A549 (cell line): ENCODE measurements at regions not wholly inside any gene's neighbourhood (a gene's known extent, or its start where the extent isn't known, plus 50 kb on each side); places are given as distances from the start of the nearest gene placed in this dataset.

Experiments
- ATAC-seq, 2 experiments: fragments of 200-7000 bp in 1 of 2; fragments of >200 bp in 1 of 2; cut with Nextera tagmentation in 1 of 2; cut with Tn5 transposase in 1 of 2; 3 replicates each; pipeline versions ENCODE4 v1.8.0 to v1.9.1; 2018 to 2020; ENCODE audit warnings: mild to moderate bottlenecking in 1 of 2, moderate library complexity in 1 of 2
- CTCF ChIA-PET: fragments of 300-600 bp; sonication (Branson Sonifier 250); formaldehyde crosslinking; extraction: SDS; loops from one replicate; lab custom pipeline; 2021; ENCODE audit warnings: antibody characterized with exemption, inconsistent platforms; lab: Yijun Ruan, JAX
- POLR2A ChIA-PET: fragments of 350-600 bp; formaldehyde crosslinking; extraction: SDS; loops from one replicate; lab custom pipeline; 2021; ENCODE audit warnings: antibody characterized with exemption, inconsistent platforms; lab: Yijun Ruan, JAX
- DNase-seq, 2 experiments: peaks; one replicate each; pipeline versions ENCODE4 v3.0.0 to v3.0.0-alpha.2; 2011 to 2016; ENCODE audit warnings: low read depth in 1 of 2, low spot score in 1 of 2
- FAIRE-seq: peaks from 2 replicates; lab custom pipeline; 2011; peaks lifted over from hg19 to GRCh38; lab: Jason Lieb, UNC
- H3K27ac ChIP-seq, 2 experiments: fragments of >200 bp; sonication (Bioruptor Twin); formaldehyde crosslinking; 3 replicates each; pipeline ENCODE4 v1.5.1; 2016 to 2017
- H3K4me1 ChIP-seq: fragments of >200 bp; sonication (Bioruptor Twin); formaldehyde crosslinking; 3 replicates; pipeline ENCODE4 v1.6.1; 2016
- H3K4me2 ChIP-seq: fragments of >200 bp; sonication (Bioruptor Twin); formaldehyde crosslinking; 3 replicates; pipeline ENCODE4 v1.6.1; 2016
- H3K4me3 ChIP-seq: fragments of >200 bp; sonication (Bioruptor Twin); formaldehyde crosslinking; 3 replicates; pipeline ENCODE4 v1.5.1; 2016
- H3K9me3 ChIP-seq: fragments of >200 bp; sonication (Bioruptor Twin); formaldehyde crosslinking; 3 replicates; pipeline ENCODE4 v1.6.1; 2016
- CBX2 ChIP-seq: fragments of 200-600 bp; sonication (generic); IDR thresholded peaks from 2 replicates; pipeline ENCODE4 v1.6.1; 2016; ENCODE audit warnings: low read depth, mild to moderate bottlenecking, borderline replicate concordance
- CEBPB ChIP-seq, 2 experiments: fragments of >200 bp in 1 of 2; sonication (Bioruptor Twin) in 1 of 2; formaldehyde crosslinking in 1 of 2; IDR thresholded peaks; 2 replicates each; pipeline ENCODE4 v1.6.1; 2012 to 2016
- CHD4 ChIP-seq: fragments of 200-600 bp; sonication (generic); IDR thresholded peaks from 2 replicates; pipeline ENCODE4 v1.6.1; 2016; ENCODE audit warnings: antibody characterized with exemption, mild to moderate bottlenecking, borderline replicate concordance
- EHMT2 ChIP-seq: fragments of 200-600 bp; sonication (generic); IDR thresholded peaks from 2 replicates; pipeline ENCODE4 v1.6.1; 2016; ENCODE audit warnings: antibody characterized with exemption, low read depth, mild to moderate bottlenecking, moderate library complexity
- HDAC2 ChIP-seq: fragments of 200-600 bp; sonication (generic); IDR thresholded peaks from 2 replicates; pipeline ENCODE4 v1.6.1; 2016
- HOXA7 ChIP-seq: fragments of 250-450 bp; sonication (Bioruptor Pico); IDR thresholded peaks from 2 replicates; pipeline ENCODE4 v1.5.0; 2020; ENCODE audit warnings: mild to moderate bottlenecking, moderate library complexity
- HOXB5 ChIP-seq: fragments of 250-450 bp; sonication (Bioruptor Pico); IDR thresholded peaks from 2 replicates; pipeline ENCODE4 v1.5.0; 2020; ENCODE audit warnings: mild to moderate bottlenecking, moderate library complexity
- KDM1A ChIP-seq: fragments of 200-600 bp; sonication (generic); IDR thresholded peaks from 2 replicates; pipeline ENCODE4 v1.6.1; 2016; ENCODE audit warnings: low read depth, mild to moderate bottlenecking
- MAZ ChIP-seq: fragments of 150-350 bp; IDR thresholded peaks from 2 replicates; pipeline ENCODE4 v1.6.1; 2014; ENCODE audit warnings: antibody characterized with exemption, low read depth, low read length, borderline replicate concordance
- NPAS2 ChIP-seq: fragments of 250-450 bp; sonication (Bioruptor Pico); IDR thresholded peaks from 2 replicates; pipeline ENCODE4 v1.8.0; 2022; ENCODE audit warnings: mild to moderate bottlenecking, moderate library complexity, borderline replicate concordance
- POLR2A ChIP-seq: IDR thresholded peaks from 2 replicates; pipeline ENCODE4 v1.6.1; 2012; ENCODE audit warnings: mild to moderate bottlenecking, low read length
- POLR2AphosphoS2 ChIP-seq: conservative IDR thresholded peaks from 2 replicates; pipeline ENCODE4 v1.6.1; 2012; ENCODE audit warnings: low read length, improper control_type of control experiment, inconsistent platforms
- RAD21 ChIP-seq, 2 experiments: fragments of >200 bp in 1 of 2; sonication (Bioruptor Twin) in 1 of 2; formaldehyde crosslinking in 1 of 2; IDR thresholded peaks in 1 of 2; conservative IDR thresholded peaks in 1 of 2; 2 replicates in 1 of 2; 3 replicates in 1 of 2; pipeline ENCODE4 v1.6.1; 2012 to 2018; ENCODE audit warnings: inconsistent platforms in 1 of 2
- RARB ChIP-seq: fragments of 250-450 bp; sonication (Bioruptor Pico); IDR thresholded peaks from 2 replicates; pipeline ENCODE4 v1.8.0; 2021; ENCODE audit warnings: mild to moderate bottlenecking, moderate library complexity
- RCOR1 ChIP-seq: fragments of 150-350 bp; IDR thresholded peaks from 2 replicates; pipeline ENCODE4 v1.6.1; 2014; ENCODE audit warnings: antibody characterized with exemption, low read length, low read depth
- RNF2 ChIP-seq: fragments of 200-600 bp; sonication (generic); IDR thresholded peaks from 2 replicates; pipeline ENCODE4 v1.6.1; 2016; ENCODE audit warnings: low read depth, mild to moderate bottlenecking, antibody characterized with exemption, moderate library complexity, borderline replicate concordance
- TFCP2L1 ChIP-seq: fragments of 250-450 bp; sonication (Bioruptor Pico); IDR thresholded peaks from 2 replicates; pipeline ENCODE4 v1.5.0; 2021; ENCODE audit warnings: mild to moderate bottlenecking
- ZC3H11A ChIP-seq: fragments of 450-650 bp; IDR thresholded peaks from 2 replicates; pipeline ENCODE4 v1.6.1; 2014; ENCODE audit warnings: antibody characterized with exemption, mild to moderate bottlenecking
- ZFP36 ChIP-seq: fragments of 450-650 bp; IDR thresholded peaks from 2 replicates; pipeline ENCODE4 v1.6.1; 2014; ENCODE audit warnings: borderline replicate concordance; ENCODE audit not compliant: partially characterized antibody
- WGBS: methylation state at CpG from one replicate; pipeline ENCODE4 v1.1.6; 2017; ENCODE audit errors: missing lambda C conversion rate; 5-methylcytosine and 5-hydroxymethylcytosine counted together
- TF ChIP-seq, protein P1 (sequence below): fragments of 200-600 bp; sonication (generic); IDR thresholded peaks from 2 replicates; pipeline ENCODE4 v1.6.1; 2016; ENCODE audit warnings: antibody characterized with exemption, mild to moderate bottlenecking, moderate library complexity
- TF ChIP-seq, protein P2 (sequence below): fragments of 250-450 bp; sonication (Bioruptor Pico); IDR thresholded peaks from 2 replicates; pipeline ENCODE4 v1.5.0; 2020; ENCODE audit warnings: low read depth, mild to moderate bottlenecking, moderate library complexity
- TF ChIP-seq, protein P3 (sequence below): fragments of >200 bp; sonication (Bioruptor Twin); formaldehyde crosslinking; IDR thresholded peaks from 3 replicates; pipeline ENCODE4 v1.5.1; 2016
- TF ChIP-seq, protein P4 (sequence below): IDR thresholded peaks from 2 replicates; pipeline ENCODE4 v1.6.1; 2012
- TF ChIP-seq, protein P5 (sequence below): IDR thresholded peaks from 2 replicates; pipeline ENCODE4 v1.6.1; 2012

DNA sequence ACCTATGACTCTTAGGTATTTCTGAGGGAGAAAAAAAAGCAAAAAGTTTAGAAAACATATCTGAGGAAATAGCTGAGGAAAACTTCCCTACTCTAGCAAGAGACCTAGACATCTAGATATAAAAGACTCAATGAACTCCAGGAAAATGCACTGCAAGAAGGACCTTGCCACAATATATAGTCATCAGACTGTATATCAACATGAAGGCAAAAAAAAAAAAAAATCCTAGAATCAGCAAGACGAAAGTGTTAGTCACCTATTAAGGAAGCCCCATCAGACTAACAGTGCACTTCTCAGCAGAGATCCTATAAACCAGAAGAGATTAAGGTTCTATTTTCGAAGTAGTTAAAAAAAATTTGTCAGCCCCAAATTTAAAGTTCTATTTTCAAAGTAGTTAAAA, 166.2 kb downstream of the TMEM38B start:
- CTCF ChIA-PET, result interaction anchor here (0.6 to 1.0 kb wide), 4 partner anchors 19 to 1156 kb away, joined by 3 to 8 read pairs (median 4); no protein-coding TSS in a partner anchor
- Histone ChIP-seq H3K9me3 (no peaks in the 10 kb centered on the region), H3K4me2 (no peak overlapping the region), H3K4me1 (no peaks in the 10 kb centered on the region), H3K27ac (no peak overlapping the region), H3K4me3 (no peak overlapping the region)
- no peak for FAIRE-seq
- TF ChIP-seq TFCP2L1 (CRISPR knock-in tag), result no peak
- TF ChIP-seq, protein P1, sequence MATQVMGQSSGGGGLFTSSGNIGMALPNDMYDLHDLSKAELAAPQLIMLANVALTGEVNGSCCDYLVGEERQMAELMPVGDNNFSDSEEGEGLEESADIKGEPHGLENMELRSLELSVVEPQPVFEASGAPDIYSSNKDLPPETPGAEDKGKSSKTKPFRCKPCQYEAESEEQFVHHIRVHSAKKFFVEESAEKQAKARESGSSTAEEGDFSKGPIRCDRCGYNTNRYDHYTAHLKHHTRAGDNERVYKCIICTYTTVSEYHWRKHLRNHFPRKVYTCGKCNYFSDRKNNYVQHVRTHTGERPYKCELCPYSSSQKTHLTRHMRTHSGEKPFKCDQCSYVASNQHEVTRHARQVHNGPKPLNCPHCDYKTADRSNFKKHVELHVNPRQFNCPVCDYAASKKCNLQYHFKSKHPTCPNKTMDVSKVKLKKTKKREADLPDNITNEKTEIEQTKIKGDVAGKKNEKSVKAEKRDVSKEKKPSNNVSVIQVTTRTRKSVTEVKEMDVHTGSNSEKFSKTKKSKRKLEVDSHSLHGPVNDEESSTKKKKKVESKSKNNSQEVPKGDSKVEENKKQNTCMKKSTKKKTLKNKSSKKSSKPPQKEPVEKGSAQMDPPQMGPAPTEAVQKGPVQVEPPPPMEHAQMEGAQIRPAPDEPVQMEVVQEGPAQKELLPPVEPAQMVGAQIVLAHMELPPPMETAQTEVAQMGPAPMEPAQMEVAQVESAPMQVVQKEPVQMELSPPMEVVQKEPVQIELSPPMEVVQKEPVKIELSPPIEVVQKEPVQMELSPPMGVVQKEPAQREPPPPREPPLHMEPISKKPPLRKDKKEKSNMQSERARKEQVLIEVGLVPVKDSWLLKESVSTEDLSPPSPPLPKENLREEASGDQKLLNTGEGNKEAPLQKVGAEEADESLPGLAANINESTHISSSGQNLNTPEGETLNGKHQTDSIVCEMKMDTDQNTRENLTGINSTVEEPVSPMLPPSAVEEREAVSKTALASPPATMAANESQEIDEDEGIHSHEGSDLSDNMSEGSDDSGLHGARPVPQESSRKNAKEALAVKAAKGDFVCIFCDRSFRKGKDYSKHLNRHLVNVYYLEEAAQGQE, result no peak
- TF ChIP-seq, protein P2, sequence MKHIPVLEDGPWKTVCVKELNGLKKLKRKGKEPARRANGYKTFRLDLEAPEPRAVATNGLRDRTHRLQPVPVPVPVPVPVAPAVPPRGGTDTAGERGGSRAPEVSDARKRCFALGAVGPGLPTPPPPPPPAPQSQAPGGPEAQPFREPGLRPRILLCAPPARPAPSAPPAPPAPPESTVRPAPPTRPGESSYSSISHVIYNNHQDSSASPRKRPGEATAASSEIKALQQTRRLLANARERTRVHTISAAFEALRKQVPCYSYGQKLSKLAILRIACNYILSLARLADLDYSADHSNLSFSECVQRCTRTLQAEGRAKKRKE (CRISPR knock-in tag), result no peak
- TF ChIP-seq, protein P3, sequence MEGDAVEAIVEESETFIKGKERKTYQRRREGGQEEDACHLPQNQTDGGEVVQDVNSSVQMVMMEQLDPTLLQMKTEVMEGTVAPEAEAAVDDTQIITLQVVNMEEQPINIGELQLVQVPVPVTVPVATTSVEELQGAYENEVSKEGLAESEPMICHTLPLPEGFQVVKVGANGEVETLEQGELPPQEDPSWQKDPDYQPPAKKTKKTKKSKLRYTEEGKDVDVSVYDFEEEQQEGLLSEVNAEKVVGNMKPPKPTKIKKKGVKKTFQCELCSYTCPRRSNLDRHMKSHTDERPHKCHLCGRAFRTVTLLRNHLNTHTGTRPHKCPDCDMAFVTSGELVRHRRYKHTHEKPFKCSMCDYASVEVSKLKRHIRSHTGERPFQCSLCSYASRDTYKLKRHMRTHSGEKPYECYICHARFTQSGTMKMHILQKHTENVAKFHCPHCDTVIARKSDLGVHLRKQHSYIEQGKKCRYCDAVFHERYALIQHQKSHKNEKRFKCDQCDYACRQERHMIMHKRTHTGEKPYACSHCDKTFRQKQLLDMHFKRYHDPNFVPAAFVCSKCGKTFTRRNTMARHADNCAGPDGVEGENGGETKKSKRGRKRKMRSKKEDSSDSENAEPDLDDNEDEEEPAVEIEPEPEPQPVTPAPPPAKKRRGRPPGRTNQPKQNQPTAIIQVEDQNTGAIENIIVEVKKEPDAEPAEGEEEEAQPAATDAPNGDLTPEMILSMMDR, result no peak
- no peak for TF ChIP-seq RCOR1
- TF ChIP-seq CBX2, result no peak
- TF ChIP-seq, protein P4, sequence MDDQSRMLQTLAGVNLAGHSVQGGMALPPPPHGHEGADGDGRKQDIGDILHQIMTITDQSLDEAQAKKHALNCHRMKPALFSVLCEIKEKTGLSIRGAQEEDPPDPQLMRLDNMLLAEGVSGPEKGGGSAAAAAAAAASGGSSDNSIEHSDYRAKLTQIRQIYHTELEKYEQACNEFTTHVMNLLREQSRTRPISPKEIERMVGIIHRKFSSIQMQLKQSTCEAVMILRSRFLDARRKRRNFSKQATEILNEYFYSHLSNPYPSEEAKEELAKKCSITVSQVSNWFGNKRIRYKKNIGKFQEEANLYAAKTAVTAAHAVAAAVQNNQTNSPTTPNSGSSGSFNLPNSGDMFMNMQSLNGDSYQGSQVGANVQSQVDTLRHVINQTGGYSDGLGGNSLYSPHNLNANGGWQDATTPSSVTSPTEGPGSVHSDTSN, result no peak
- TF ChIP-seq NPAS2, result no peak
- no peak for TF ChIP-seq RAD21 (conservative IDR thresholded peaks at IDR 0.05 in 1 of 2, IDR thresholded peaks at IDR 0.05 in 1 of 2)
- TF ChIP-seq EHMT2, result no peak
- TF ChIP-seq, protein P5, sequence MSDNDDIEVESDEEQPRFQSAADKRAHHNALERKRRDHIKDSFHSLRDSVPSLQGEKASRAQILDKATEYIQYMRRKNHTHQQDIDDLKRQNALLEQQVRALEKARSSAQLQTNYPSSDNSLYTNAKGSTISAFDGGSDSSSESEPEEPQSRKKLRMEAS, result no peak
- TF ChIP-seq HOXA7, result no peak
- no peak for DNase-seq
- WGBS, result 1% methylated on average over 2 of the region's 2 CpGs
- POLR2A ChIA-PET, result no interaction called here
- ATAC-seq, result no peak

DNA sequence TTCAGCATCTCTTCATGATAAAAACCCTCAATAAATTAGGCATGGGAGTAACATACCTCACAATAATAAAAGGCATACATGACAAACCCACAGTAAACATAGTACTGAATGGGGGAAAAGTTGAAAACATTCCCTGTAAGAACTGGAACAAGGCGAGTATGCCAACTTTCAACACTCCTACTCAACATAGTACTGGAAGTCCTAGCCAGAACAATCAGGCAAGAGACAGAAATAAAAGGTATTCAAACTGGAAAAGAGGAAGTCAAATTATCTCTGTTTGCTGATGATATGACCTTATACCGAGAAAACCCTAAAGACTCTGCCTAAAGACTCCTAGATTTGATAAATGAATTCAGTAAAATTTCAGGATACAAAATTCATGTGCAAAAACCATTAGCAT, 167.6 kb downstream of the TMEM38B start:
- ATAC-seq, result no peak
- Histone ChIP-seq H3K4me2 (no peak overlapping the region), H3K4me3 (no peak overlapping the region), H3K4me1 (no peaks in the 10 kb centered on the region), H3K9me3 (no peaks in the 10 kb centered on the region), H3K27ac (no peak overlapping the region)
- DNase-seq, result no peak
- CTCF ChIA-PET, result interaction anchor here (1.1 kb wide), 1 partner anchor 20 kb away, joined by 5 read pairs; no protein-coding TSS in a partner anchor
- TF ChIP-seq CHD4 (no peak), KDM1A (no peak), CEBPB (IDR thresholded peaks at IDR 0.05) (no peak), HDAC2 (no peak), MAZ (no peak), TFCP2L1 (CRISPR knock-in tag) (no peak), HOXB5 (no peak), POLR2A (no peak), EHMT2 (no peak), POLR2AphosphoS2 (no peak), RARB (no peak), NPAS2 (no peak), RNF2 (no peak), ZFP36 (no peak), ZC3H11A (no peak)
- TF ChIP-seq, protein P2 (CRISPR knock-in tag), result no peak
- TF ChIP-seq, all 56 proteins: peak for 0
- FAIRE-seq, result no peak
- POLR2A ChIA-PET, result no interaction called here
- 3% methylated on average over 2 of the region's 2 CpGs for WGBS
